GM12878 (cell line): ENCODE measurements at regions not wholly inside any gene's neighbourhood (a gene's known extent, or its start where the extent isn't known, plus 50 kb on each side); places are given as distances from the start of the nearest gene placed in this dataset.

Experiments
- ATAC-seq: fragments of 200-7000 bp; cut with Tn5 transposase; 3 replicates; pipeline ENCODE4 v1.9.1; 2020; ENCODE audit warnings: mild to moderate bottlenecking, moderate library complexity
- BruUV-seq: library from RNA; stranded (reverse); fragments of 400-500 nt; replicated peaks from 2 replicates; lab custom pipeline; 2021; lab: Mats Ljungman, UMichigan
- CTCF ChIA-PET: fragments of 300-600 bp; sonication (Branson Sonifier 250); formaldehyde crosslinking; extraction: SDS; loops from one replicate; lab custom pipeline; 2021; ENCODE audit warnings: inconsistent platforms; lab: Yijun Ruan, JAX
- POLR2A ChIA-PET: fragments of 350-600 bp; formaldehyde crosslinking; extraction: SDS; loops from one replicate; lab custom pipeline; 2021; ENCODE audit warnings: inconsistent platforms; lab: Charles Lee
- RAD21 ChIA-PET: fragments of 300-600 bp; sonication (Branson Sonifier 250); formaldehyde crosslinking; loops from one replicate; lab custom pipeline; 2023; ENCODE audit warnings: antibody characterized with exemption; ENCODE audit not compliant: unreplicated experiment; lab: Charles Lee
- SMC1A ChIA-PET: fragments of 300-600 bp; sonication (Branson Sonifier 250); formaldehyde crosslinking; loops from one replicate; lab custom pipeline; 2023; ENCODE audit not compliant: unreplicated experiment, uncharacterized antibody; lab: Charles Lee
- DNase-seq: peaks from one replicate; pipeline ENCODE4 v3.0.0-alpha.2; 2011; ENCODE audit warnings: low read depth, low spot score
- FAIRE-seq: peaks from 3 replicates; lab custom pipeline; 2011; peaks lifted over from hg19 to GRCh38; lab: Jason Lieb, UNC
- H2AFZ ChIP-seq: 2 replicates; pipeline ENCODE4 v1.6.0; 2011; ENCODE audit warnings: low read depth, low read length, control low read depth; ENCODE audit not compliant: control insufficient read depth
- H3K27ac ChIP-seq: 2 replicates; pipeline ENCODE4 v1.5.1; 2011; ENCODE audit warnings: control low read depth; ENCODE audit not compliant: control insufficient read depth, insufficient read depth
- H3K27me3 ChIP-seq, 2 experiments: replicated peaks in 1 of 2; 2 replicates each; pipeline versions ENCODE4 v1.6.0 to v1.6.1; 2011; ENCODE audit warnings: low read length in 1 of 2; ENCODE audit not compliant: control insufficient read depth in 2 of 2, insufficient read depth in 2 of 2
- H3K36me3 ChIP-seq, 2 experiments: 2 replicates each; pipeline ENCODE4 v1.5.1; 2011; ENCODE audit warnings: low read length in 1 of 2; ENCODE audit not compliant: control insufficient read depth in 2 of 2, insufficient read depth in 2 of 2
- H3K4me1 ChIP-seq: 2 replicates; pipeline ENCODE4 v1.6.1; 2011; ENCODE audit warnings: mild to moderate bottlenecking, low read length, moderate library complexity, mixed read lengths; ENCODE audit not compliant: control insufficient read depth, insufficient read depth
- H3K4me2 ChIP-seq: 2 replicates; pipeline ENCODE4 v1.6.0; 2011; ENCODE audit warnings: control low read depth; ENCODE audit not compliant: control insufficient read depth, insufficient read depth
- H3K4me3 ChIP-seq: fragments of 200-600 bp; sonication (generic); 2 replicates; pipeline ENCODE4 v1.5.1; 2016
- H3K79me2 ChIP-seq: 2 replicates; pipeline ENCODE4 v1.6.0; 2011; ENCODE audit warnings: low read length; ENCODE audit not compliant: control insufficient read depth, insufficient read depth
- H3K9ac ChIP-seq: 2 replicates; pipeline ENCODE4 v1.8.0; 2011; ENCODE audit warnings: low read length, control low read depth, mixed read lengths; ENCODE audit not compliant: control insufficient read depth, insufficient read depth
- H3K9me3 ChIP-seq: replicated peaks from 3 replicates; pipeline ENCODE4 v1.5.1; 2011; ENCODE audit warnings: mild to moderate bottlenecking, low read length; ENCODE audit not compliant: control insufficient read depth, insufficient read depth
- H4K20me1 ChIP-seq: 2 replicates; pipeline ENCODE4 v1.6.0; 2011; ENCODE audit not compliant: control insufficient read depth, insufficient read depth
- CREM ChIP-seq: IDR thresholded peaks from 2 replicates; pipeline ENCODE4 v1.6.1; 2014; ENCODE audit warnings: antibody characterized with exemption, low read depth
- RCOR1 ChIP-seq: conservative IDR thresholded peaks from 2 replicates; pipeline ENCODE4 v1.6.1; 2012; ENCODE audit warnings: low read depth, low read length, improper control_type of control experiment
- SPI1 ChIP-seq: IDR thresholded peaks from 2 replicates; pipeline ENCODE4 v1.6.1; 2011; ENCODE audit warnings: low read depth, mild to moderate bottlenecking, low read length, moderate library complexity, borderline replicate concordance; ENCODE audit not compliant: insufficient read depth
- ZNF384 ChIP-seq: IDR thresholded peaks from 2 replicates; pipeline ENCODE4 v1.6.1; 2012; ENCODE audit warnings: low read depth, mild to moderate bottlenecking, low read length, improper control_type of control experiment, borderline replicate concordance
- WGBS: methylation state at CpG from one replicate; pipeline ENCODE4 v1.1.6; 2016; ENCODE audit warnings: low lambda C conversion rate; ENCODE audit not compliant: insufficient replicate concordance, insufficient coverage; ENCODE audit errors: missing lambda C conversion rate; 5-methylcytosine and 5-hydroxymethylcytosine counted together
- in situ Hi-C: fragments of 300-500 bp; cut with MboI; formaldehyde crosslinking; loops from 9 replicates; pipeline ENCODE4 v1.14.3; 2018; ENCODE audit warnings: mixed read lengths
- intact Hi-C: fragments of 100-400 bp; cut with micrococcal nuclease; formaldehyde crosslinking; loops from one replicate; pipeline ENCODE4 v1.14.2; 2022; ENCODE audit not compliant: unreplicated experiment
- TF ChIP-seq, protein P1 (sequence below): IDR thresholded peaks from 2 replicates; pipeline ENCODE4 v1.6.1; 2011; ENCODE audit warnings: borderline replicate concordance, low read depth, mild to moderate bottlenecking, moderate library complexity, mixed read lengths, low read length; ENCODE audit not compliant: insufficient read depth; ENCODE audit errors: extremely low read length
- TF ChIP-seq, protein P2 (sequence below): IDR thresholded peaks from 2 replicates; pipeline ENCODE4 v1.6.1; 2012; ENCODE audit warnings: low read length, inconsistent platforms

DNA sequence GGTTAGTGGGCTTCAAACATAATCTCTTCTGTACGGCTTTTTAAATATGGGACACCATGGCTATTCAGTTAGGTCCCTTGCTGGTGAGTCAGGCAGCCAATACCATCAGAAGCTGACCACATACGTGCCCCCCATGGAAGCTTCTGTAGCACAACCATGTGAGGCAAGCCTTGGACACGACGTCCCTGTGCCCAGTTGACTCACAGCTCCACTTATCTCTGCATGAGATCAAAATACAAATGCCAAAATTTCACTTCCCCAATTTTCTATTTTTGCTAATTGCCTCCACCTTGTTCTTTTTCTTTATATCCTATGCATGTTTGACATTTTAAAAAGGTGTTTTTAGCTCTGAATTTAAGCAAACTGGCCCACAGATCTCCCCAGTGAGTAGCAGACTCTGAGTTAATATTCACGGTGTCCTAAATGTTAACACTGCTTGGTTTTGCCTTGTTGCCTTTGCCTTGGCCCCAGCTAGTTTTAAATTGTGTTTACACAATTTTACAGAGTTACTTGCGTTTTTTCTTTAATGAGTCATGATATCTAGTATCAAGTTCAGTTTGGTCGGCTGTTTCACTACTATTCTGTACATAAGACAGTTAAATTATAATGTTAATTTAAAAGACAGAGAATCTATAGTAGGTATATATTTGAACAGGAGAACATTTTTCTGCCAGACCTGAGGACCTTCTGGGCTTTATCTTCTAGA is 77.5 kb downstream of the CDCA7 start:
- no peak overlapping the region for H3K9ac ChIP-seq
- CTCF ChIA-PET = no interaction called here
- no peaks in the 10 kb centered on the region for H3K36me3 ChIP-seq
- FAIRE-seq (no peak), ATAC-seq (no peak; the same call in 1 of the 3 replicates), DNase-seq (no peak)
- no peak overlapping the region for H3K27ac ChIP-seq
- POLR2A ChIA-PET = no interaction called here
- no peak for TF ChIP-seq ZNF384
- TF ChIP-seq SPI1 = peak; percentile 84
- SMC1A ChIA-PET = no interaction called here
- H4K20me1 ChIP-seq = no peaks in the 10 kb centered on the region
- intact Hi-C loops (no loop called here), in situ Hi-C loops (no loop called here)
- no peak overlapping the region for H3K4me3 ChIP-seq
- no peak overlapping the region for H3K4me2 ChIP-seq
- no peaks in the 10 kb centered on the region for H3K79me2 ChIP-seq
- H3K4me1 ChIP-seq = no peaks in the 10 kb centered on the region; the same call in 1 of the 2 replicates
- no peaks in the 10 kb centered on the region for H3K9me3 ChIP-seq
- no peak overlapping the region for H2AFZ ChIP-seq
- RAD21 ChIA-PET = no interaction called here
- no TSS peak for BruUV-seq
- 5% methylated on average over 7 of the region's 7 CpGs for WGBS
- peaks cover 0 to 5% of the 10 kb centered on the region in 2 experiments; a peak in 1 of 4 replicates for H3K27me3 ChIP-seq

DNA sequence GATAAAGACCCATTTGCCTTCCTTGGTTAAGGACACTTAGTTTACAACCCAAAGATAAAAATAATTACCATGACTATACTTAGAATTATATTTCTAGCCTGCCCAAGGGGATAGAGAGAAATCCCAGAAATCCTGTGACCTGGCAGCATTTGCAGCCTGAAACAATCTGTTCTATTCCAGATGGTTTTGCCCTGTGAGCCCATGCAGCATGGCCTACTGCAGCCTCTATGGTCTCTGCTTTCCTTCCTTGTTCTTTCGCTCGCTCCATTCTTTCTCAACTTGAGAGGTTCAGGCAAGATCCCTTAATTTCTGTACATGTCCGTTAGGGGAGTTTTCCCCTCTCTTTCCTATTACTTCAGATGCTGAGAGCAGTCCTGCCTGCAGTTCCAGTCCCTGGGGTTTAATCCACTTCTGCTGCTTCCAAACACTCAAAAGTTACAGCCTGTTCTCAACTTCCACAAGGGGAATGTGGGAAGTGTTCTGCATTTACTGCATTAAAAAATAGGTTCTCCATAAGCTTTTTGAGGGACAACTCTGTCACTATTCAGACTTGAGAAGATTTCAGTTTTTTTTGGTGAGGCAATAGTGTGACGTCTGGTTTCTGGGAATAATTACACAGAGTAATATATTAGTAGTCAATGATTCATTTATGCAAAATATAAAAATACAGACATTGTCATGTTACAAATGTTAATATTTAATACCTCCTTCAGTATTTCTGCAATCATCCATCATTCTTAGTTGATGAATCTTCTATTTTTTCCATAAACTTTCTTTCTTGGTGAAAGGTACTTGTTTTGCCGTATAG is 80.3 kb downstream of the CDCA7 start:
- FAIRE-seq (no peak), ATAC-seq (no peak), DNase-seq (no peak)
- H3K36me3 ChIP-seq = no peaks in the 10 kb centered on the region
- no peaks in the 10 kb centered on the region for H3K79me2 ChIP-seq
- SMC1A ChIA-PET = no interaction called here
- no peak overlapping the region for H3K4me3 ChIP-seq
- in situ Hi-C loops = no loop called here
- no TSS peak for BruUV-seq
- peaks cover 0 to 5% of the 10 kb centered on the region in 2 experiments; a peak in 1 of 4 replicates for H3K27me3 ChIP-seq
- no peak overlapping the region for H2AFZ ChIP-seq
- intact Hi-C loops = no loop called here
- 59% methylated on average over 5 of the region's 5 CpGs for WGBS
- H3K4me1 ChIP-seq = no peaks in the 10 kb centered on the region; the same call in 1 of the 2 replicates
- POLR2A ChIA-PET = no interaction called here
- no peak overlapping the region for H3K4me2 ChIP-seq
- H4K20me1 ChIP-seq = no peaks in the 10 kb centered on the region
- RAD21 ChIA-PET = no interaction called here
- no peak overlapping the region for H3K9ac ChIP-seq
- TF ChIP-seq, protein P1, sequence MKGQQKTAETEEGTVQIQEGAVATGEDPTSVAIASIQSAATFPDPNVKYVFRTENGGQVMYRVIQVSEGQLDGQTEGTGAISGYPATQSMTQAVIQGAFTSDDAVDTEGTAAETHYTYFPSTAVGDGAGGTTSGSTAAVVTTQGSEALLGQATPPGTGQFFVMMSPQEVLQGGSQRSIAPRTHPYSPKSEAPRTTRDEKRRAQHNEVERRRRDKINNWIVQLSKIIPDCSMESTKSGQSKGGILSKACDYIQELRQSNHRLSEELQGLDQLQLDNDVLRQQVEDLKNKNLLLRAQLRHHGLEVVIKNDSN = no peak
- TF ChIP-seq, protein P2, sequence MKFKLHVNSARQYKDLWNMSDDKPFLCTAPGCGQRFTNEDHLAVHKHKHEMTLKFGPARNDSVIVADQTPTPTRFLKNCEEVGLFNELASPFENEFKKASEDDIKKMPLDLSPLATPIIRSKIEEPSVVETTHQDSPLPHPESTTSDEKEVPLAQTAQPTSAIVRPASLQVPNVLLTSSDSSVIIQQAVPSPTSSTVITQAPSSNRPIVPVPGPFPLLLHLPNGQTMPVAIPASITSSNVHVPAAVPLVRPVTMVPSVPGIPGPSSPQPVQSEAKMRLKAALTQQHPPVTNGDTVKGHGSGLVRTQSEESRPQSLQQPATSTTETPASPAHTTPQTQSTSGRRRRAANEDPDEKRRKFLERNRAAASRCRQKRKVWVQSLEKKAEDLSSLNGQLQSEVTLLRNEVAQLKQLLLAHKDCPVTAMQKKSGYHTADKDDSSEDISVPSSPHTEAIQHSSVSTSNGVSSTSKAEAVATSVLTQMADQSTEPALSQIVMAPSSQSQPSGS = no peak
- TF ChIP-seq CREM (no peak), RCOR1 (no peak)
- no peaks in the 10 kb centered on the region for H3K9me3 ChIP-seq
- no peak overlapping the region for H3K27ac ChIP-seq
- CTCF ChIA-PET = interaction anchor here (0.9 kb wide), 1 partner anchor 411 kb away, joined by 3 read pairs; no protein-coding TSS in a partner anchor
